ENCODE measurements at regions not wholly inside any gene's neighbourhood (a gene's known extent, or its start where the extent isn't known, plus 50 kb on each side); places are given as distances from the start of the nearest gene placed in this dataset.
A peak's percentile ranks its signal among the peaks of the same experiment; 100 is the strongest.
"Not testable (repeated sequence)": the region's sequence is repeated elsewhere in the genome, so short reads cannot be mapped to it uniquely, and the experiment has no call there.

- TF ChIP-seq CTCF (IDR thresholded peaks at IDR 0.05; ENCODE audit: control insufficient read depth, insufficient read depth, low read depth, low read length, missing control alignments), result no peak
- no peak overlapping the region for H3K4me3 ChIP-seq (ENCODE audit: control insufficient read depth, low read depth, low read length)
- no peak for DNase-seq (ENCODE audit: low read depth)
Observed at GRCh38 chr1:172936088-172936645, 114.6 kb downstream of the TNFSF18 start.

- TF ChIP-seq CTCF (IDR thresholded peaks at IDR 0.05; ENCODE audit: control insufficient read depth, insufficient read depth, low read depth, low read length, missing control alignments), result no peak
- H3K4me3 ChIP-seq (ENCODE audit: control insufficient read depth, low read depth, low read length), result no peak overlapping the region
- peak; percentile 61 for DNase-seq (ENCODE audit: low read depth)
Observed at GRCh38 chr1:172938681-172939080, 112.1 kb downstream of the TNFSF18 start.

GRCh38 chr1:172939475-172939874 is 111.3 kb downstream of the TNFSF18 start:
- no peak overlapping the region for H3K4me3 ChIP-seq (ENCODE audit: control insufficient read depth, low read depth, low read length)
- no peak for TF ChIP-seq CTCF (IDR thresholded peaks at IDR 0.05; ENCODE audit: control insufficient read depth, insufficient read depth, low read depth, low read length, missing control alignments)
- DNase-seq (ENCODE audit: low read depth), result no peak

- no peak for TF ChIP-seq CTCF (IDR thresholded peaks at IDR 0.05; ENCODE audit: control insufficient read depth, insufficient read depth, low read depth, low read length, missing control alignments)
Observed at GRCh38 chr1:172940174-172940855, 110.4 kb downstream of the TNFSF18 start.

GRCh38 chr1:172941471-172941870 is 109.3 kb downstream of the TNFSF18 start:
- TF ChIP-seq CTCF (IDR thresholded peaks at IDR 0.05; ENCODE audit: control insufficient read depth, insufficient read depth, low read depth, low read length, missing control alignments), result no peak
- H3K4me3 ChIP-seq (ENCODE audit: control insufficient read depth, low read depth, low read length), result no peak overlapping the region
- DNase-seq (ENCODE audit: low read depth), result no peak

More at GRCh38 chr1:172940174-172940855, 110.4 kb downstream of the TNFSF18 start:
- no peak for DNase-seq (ENCODE audit: low read depth)
- no peak overlapping the region for H3K4me3 ChIP-seq (ENCODE audit: control insufficient read depth, low read depth, low read length)

- no peak for TF ChIP-seq CTCF (IDR thresholded peaks at IDR 0.05; ENCODE audit: control insufficient read depth, insufficient read depth, low read depth, low read length, missing control alignments)
- H3K4me3 ChIP-seq (ENCODE audit: control insufficient read depth, low read depth, low read length), result no peak overlapping the region
- DNase-seq (ENCODE audit: low read depth), result no peak
Observed at GRCh38 chr1:172941945-172942344, 108.8 kb downstream of the TNFSF18 start.

GRCh38 chr1:172943138-172943537 is 107.6 kb downstream of the TNFSF18 start:
- not testable (repeated sequence) for DNase-seq (ENCODE audit: low read depth); H3K4me3 ChIP-seq (ENCODE audit: control insufficient read depth, low read depth, low read length)
